SH-SY5Y (cell line): ENCODE measurements at regions not wholly inside any gene's neighbourhood (a gene's known extent, or its start where the extent isn't known, plus 50 kb on each side); places are given as distances from the start of the nearest gene placed in this dataset.

Source experiments
- GATA2 ChIP-seq: IDR thresholded peaks from 2 replicates; pipeline ENCODE4 v1.6.1; 2011; ENCODE audit warnings: mild to moderate bottlenecking, low read depth, low read length
- GATA3 ChIP-seq: IDR thresholded peaks from 2 replicates; pipeline ENCODE4 v1.6.1; 2011; ENCODE audit warnings: low read depth, mild to moderate bottlenecking, low read length, moderate library complexity

GRCh38 chrX:5314148-5314547 lies 914.5 kb downstream of the NLGN4X start:
- TF ChIP-seq GATA3 (no peak), GATA2 (no peak)

GRCh38 chrX:5307416-5307815 lies 921.3 kb downstream of the NLGN4X start:
- TF ChIP-seq GATA3, result no peak
- TF ChIP-seq GATA2, result no peak

GRCh38 chrX:5306654-5307121 lies 922.0 kb downstream of the NLGN4X start:
- TF ChIP-seq GATA3, result no peak
- TF ChIP-seq GATA2, result no peak

GRCh38 chrX:5305452-5305851 lies 923.2 kb downstream of the NLGN4X start:
- TF ChIP-seq GATA3 (no peak), GATA2 (no peak)

GRCh38 chrX:5295004-5295403 lies 933.7 kb downstream of the NLGN4X start:
- TF ChIP-seq GATA2, result no peak
- no peak for TF ChIP-seq GATA3

GRCh38 chrX:5290635-5291034 lies 938.0 kb downstream of the NLGN4X start:
- TF ChIP-seq GATA2, result no peak

- TF ChIP-seq GATA2 (no peak), GATA3 (no peak)
Observed at GRCh38 chrX:5278908-5279307, 949.8 kb downstream of the NLGN4X start.

- TF ChIP-seq GATA3, result no peak
- TF ChIP-seq GATA2, result peak; percentile 59
Observed at GRCh38 chrX:5265324-5265850, 963.3 kb downstream of the NLGN4X start.

- TF ChIP-seq GATA2, result no peak
- no peak for TF ChIP-seq GATA3
Observed at GRCh38 chrX:5250106-5250505, 978.6 kb downstream of the NLGN4X start.

- TF ChIP-seq GATA2 (no peak), GATA3 (no peak)
Observed at GRCh38 chrX:5242091-5242790, 986.4 kb downstream of the NLGN4X start.

- no peak for TF ChIP-seq GATA3
- no peak for TF ChIP-seq GATA2
Observed at GRCh38 chrX:5236749-5237148, 991.9 kb downstream of the NLGN4X start.

- TF ChIP-seq GATA3 (no peak), GATA2 (no peak)
Observed at GRCh38 chrX:5236096-5236495, 992.6 kb downstream of the NLGN4X start.

- TF ChIP-seq GATA3, result no peak
- no peak for TF ChIP-seq GATA2
Observed at GRCh38 chrX:5233830-5234229, 994.8 kb downstream of the NLGN4X start.

- TF ChIP-seq GATA2 (no peak), GATA3 (no peak)
Observed at GRCh38 chrX:5220421-5220820, 1008.2 kb downstream of the NLGN4X start.

GRCh38 chrX:5194806-5195205 lies 1033.9 kb downstream of the NLGN4X start:
- no peak for TF ChIP-seq GATA2
- no peak for TF ChIP-seq GATA3

GRCh38 chrX:5180135-5180741 lies 1048.4 kb downstream of the NLGN4X start:
- TF ChIP-seq GATA2 (no peak), GATA3 (no peak)
